ENCODE measurements at regions not wholly inside any gene's neighbourhood (a gene's known extent, or its start where the extent isn't known, plus 50 kb on each side); places are given as distances from the start of the nearest gene placed in this dataset.

- TF ChIP-seq CTCF (conservative IDR thresholded peaks at IDR 0.05; ENCODE audit: low read depth, low read length) (no peak), EZH2 (IDR thresholded peaks at IDR 0.05; ENCODE audit: low read length, unreplicated experiment) (no peak)
Observed at GRCh38 chr9:107992271-107992670, 502.7 kb upstream of the KLF4 start.
